ENCODE measurements at regions not wholly inside any gene's neighbourhood (a gene's known extent, or its start where the extent isn't known, plus 50 kb on each side); places are given as distances from the start of the nearest gene placed in this dataset.
"Not testable (repeated sequence)": the region's sequence is repeated elsewhere in the genome, so short reads cannot be mapped to it uniquely, and the experiment has no call there.

DNA sequence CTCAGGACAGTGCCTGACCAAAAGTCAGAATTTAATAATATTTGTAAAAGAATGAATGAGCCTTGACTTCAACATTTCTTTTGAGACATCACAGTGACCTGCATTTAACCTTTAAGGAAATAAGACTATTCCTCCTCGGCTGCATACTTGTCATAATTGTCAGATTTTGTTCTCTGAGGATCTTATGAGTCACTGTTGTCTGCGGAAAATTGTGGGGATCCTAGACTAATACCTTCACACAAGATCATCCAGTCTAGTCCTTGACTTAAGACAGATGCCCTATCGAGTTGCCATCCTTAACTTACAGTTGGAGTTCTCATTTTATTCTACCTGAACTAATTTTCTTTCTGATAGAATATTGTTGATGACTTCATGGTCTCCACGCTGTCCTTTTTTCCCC lies 198.4 kb downstream of the DLEU7 start:
- POLR2A ChIA-PET, result no interaction called here
- Mint-ChIP-seq H3K27ac (no peak overlapping the region), H3K27me3 (no peaks in the 10 kb centered on the region)

DNA sequence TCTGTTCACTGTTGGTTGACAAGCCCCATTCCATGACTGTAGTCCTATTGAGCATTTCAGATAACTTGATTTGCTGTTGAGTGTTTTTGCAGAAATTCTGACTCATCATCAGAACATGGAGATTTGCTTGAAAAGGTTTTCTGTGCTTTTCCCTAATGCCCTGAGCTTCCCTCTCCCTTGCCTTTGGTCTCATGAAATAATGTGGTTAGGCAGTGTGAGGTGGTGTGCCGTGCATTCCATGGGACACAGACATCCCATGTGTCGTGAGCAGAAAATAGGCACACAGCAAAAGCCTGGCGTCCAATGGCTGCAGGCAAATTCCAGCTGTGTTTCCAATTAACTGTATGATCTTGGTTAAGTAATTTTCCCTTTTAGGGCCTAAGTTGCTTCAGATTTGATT lies 197.4 kb downstream of the DLEU7 start:
- Mint-ChIP-seq H3K36me3 (ENCODE audit: low read depth) (no peaks in the 10 kb centered on the region), H3K9me3 (no peaks in the 10 kb centered on the region), H3K4me3 (no peak overlapping the region), H3K4me1 (no peaks in the 10 kb centered on the region), H3K27ac (no peak overlapping the region), H3K27me3 (peaks cover 2% of the 10 kb centered on the region)
- DNase-seq, result no peak
- ChIA-PET CTCF (interaction anchor here (1.3 kb wide), 1 partner anchor 32 kb away, joined by 3 read pairs; no protein-coding TSS in a partner anchor), POLR2A (no interaction called here)

More for the DNA sequence above, 198.4 kb downstream of the DLEU7 start:
- Mint-ChIP-seq H3K36me3 (ENCODE audit: low read depth) (no peaks in the 10 kb centered on the region), H3K9me3 (no peaks in the 10 kb centered on the region), H3K4me1 (no peaks in the 10 kb centered on the region), H3K4me3 (no peak overlapping the region)
- DNase-seq, result no peak
- CTCF ChIA-PET, result no interaction called here

DNA sequence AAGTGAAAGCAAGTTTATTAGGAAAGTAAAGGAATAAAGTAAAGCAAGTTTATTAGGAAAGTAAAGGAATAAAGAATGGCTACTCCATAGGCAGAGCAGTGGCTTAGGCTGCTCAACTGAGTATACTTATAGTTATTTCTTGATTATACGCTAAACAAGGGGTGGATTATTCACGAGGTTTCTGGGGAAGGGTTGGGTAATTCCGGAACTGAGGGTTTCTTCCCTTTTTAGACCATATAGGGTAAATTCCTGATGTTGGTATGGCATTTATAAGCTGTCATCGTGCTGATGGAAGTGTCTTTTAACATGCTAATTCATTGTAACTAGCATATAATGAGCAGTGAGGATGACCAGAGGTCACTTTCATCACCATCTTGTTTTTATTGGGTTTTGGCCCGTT lies 194.3 kb downstream of the DLEU7 start:
- H3K27ac Mint-ChIP-seq, result no peak overlapping the region
- no peaks in the 10 kb centered on the region for H3K9me3 Mint-ChIP-seq
- no peak overlapping the region for H3K4me3 Mint-ChIP-seq
- H3K27me3 Mint-ChIP-seq, result peaks cover 5% of the 10 kb centered on the region
- POLR2A ChIA-PET, result no interaction called here
- H3K36me3 Mint-ChIP-seq (ENCODE audit: low read depth), result no peaks in the 10 kb centered on the region
- DNase-seq, result no peak
- CTCF ChIA-PET, result no interaction called here
- no peaks in the 10 kb centered on the region for H3K4me1 Mint-ChIP-seq

DNA sequence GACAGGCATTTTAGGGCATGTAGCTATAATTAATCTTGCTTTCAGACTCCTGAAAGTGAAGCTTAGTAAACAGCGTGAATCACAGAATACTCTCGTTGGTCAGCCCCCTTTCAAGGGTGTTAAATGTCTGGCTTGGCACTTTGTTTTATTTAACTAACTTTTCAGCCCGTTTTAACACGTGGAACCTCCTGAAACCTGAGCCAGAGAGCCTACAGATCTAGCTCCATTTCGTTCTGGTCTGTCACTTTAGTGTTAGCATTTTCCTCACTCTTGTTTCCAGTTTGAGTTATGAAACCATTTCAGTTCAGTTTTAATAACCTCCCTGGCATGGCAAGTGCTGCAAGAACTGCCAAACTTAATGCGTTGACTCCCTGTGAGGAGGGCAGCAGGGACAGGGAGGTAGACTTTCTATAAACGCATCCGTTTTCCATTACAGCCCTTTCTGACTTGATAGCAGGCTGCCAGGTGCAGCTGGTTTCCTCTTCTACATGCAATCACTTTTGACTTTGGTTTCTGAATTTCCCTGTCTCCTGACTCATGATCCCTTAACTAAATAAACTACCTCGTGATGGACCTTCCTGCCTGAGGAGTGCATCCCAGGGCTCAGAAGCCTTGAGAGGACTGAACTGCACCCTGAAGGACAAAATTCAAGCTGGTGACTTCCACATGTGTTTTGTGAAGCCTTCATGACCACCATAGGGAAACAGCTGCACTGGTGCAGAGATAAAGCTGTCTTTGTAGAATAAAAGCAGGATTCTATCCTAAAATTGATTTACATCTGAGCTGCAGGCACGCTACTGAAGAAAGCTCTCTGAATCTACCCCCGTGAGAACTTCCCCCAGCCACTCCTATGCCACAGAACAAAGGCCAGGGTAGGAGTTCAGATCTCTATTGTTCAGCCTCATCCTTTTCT lies 192.6 kb downstream of the DLEU7 start:
- POLR2A ChIA-PET, result no interaction called here
- no peak for DNase-seq
- Mint-ChIP-seq H3K9me3 (no peaks in the 10 kb centered on the region), H3K4me3 (no peak overlapping the region), H3K27ac (no peak overlapping the region), H3K36me3 (ENCODE audit: low read depth) (no peaks in the 10 kb centered on the region), H3K27me3 (peaks cover 5% of the 10 kb centered on the region), H3K4me1 (no peaks in the 10 kb centered on the region)
- CTCF ChIA-PET, result interaction anchor here (1.0 kb wide), 1 partner anchor 8 kb away, joined by 3 read pairs; no protein-coding TSS in a partner anchor

DNA sequence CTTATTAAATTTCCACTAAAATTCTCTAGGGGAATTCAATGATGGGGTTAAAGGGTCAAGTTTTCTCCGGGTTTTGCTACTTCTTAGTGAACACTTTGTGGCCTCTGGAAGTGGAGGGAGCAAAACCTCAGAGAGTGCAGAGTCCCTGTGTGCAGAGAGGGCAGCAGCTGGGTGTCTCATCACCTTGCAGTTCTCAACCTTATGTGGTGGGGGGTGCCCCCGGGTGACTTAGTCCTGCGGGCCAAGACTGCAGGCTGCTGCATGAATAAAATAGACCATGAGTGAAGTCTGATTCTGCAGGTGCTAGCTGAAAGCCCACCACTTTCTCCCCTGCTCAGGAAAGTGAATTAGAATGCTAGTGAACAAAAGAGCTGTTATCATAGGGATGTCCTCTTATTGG lies 191.6 kb downstream of the DLEU7 start:
- ChIA-PET CTCF (no interaction called here), POLR2A (interaction anchor here (0.6 kb wide), 1 partner anchor 11 kb away, joined by 3 read pairs; no protein-coding TSS in a partner anchor)
- Mint-ChIP-seq H3K9me3 (no peaks in the 10 kb centered on the region), H3K27ac (no peak overlapping the region), H3K4me1 (no peaks in the 10 kb centered on the region), H3K4me3 (no peak overlapping the region), H3K36me3 (ENCODE audit: low read depth) (no peaks in the 10 kb centered on the region), H3K27me3 (peaks cover 7% of the 10 kb centered on the region)
- no peak for DNase-seq

DNA sequence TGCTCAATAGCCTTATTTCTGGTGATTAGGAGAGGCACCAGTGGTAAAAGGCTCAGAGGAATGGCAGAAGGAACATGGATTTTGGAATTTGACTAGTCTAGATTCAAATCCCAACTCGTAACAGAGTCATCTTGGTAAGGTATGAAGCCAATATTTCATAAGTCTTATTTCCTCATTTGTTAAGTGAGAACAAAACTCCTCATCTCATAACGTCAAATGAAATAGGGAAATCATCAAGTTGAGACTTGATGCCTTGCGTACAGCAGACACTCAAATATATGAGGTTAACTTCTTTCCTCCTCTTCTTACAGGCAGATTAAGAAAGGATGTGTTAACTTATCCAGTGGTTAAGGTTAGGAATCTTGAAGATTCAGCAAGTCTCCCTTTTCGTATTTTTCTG lies 189.2 kb downstream of the DLEU7 start:
- Mint-ChIP-seq H3K36me3 (ENCODE audit: low read depth) (no peaks in the 10 kb centered on the region), H3K4me3 (no peak overlapping the region), H3K27ac (no peak overlapping the region), H3K4me1 (no peaks in the 10 kb centered on the region), H3K27me3 (peaks cover 7% of the 10 kb centered on the region), H3K9me3 (no peaks in the 10 kb centered on the region)
- no peak for DNase-seq
- ChIA-PET CTCF (no interaction called here), POLR2A (no interaction called here)

DNA sequence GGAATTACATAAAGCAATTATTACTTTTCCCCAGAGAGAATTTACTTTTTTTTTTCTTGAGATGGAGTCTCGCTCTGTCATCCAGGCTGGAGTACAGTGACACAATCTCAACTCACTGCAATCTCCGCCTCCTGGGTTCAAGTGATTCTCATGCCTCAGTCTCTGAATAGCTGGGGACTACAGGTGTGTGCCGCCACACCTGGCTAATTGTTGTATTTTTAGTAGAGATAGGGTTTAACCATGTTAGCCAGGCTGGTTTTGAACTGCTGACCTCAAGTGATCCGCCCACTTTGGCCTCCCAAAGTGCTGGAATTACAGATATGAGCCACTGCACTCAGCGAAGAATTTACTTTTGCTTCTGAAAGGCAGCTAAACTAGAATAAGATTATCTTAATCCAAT lies 181.6 kb downstream of the DLEU7 start:
- CTCF ChIA-PET; H3K36me3 Mint-ChIP-seq (ENCODE audit: low read depth); POLR2A ChIA-PET; DNase-seq; H3K4me3 Mint-ChIP-seq; H3K9me3 Mint-ChIP-seq; H3K27me3 Mint-ChIP-seq; H3K4me1 Mint-ChIP-seq; H3K27ac Mint-ChIP-seq: not testable (repeated sequence)

DNA sequence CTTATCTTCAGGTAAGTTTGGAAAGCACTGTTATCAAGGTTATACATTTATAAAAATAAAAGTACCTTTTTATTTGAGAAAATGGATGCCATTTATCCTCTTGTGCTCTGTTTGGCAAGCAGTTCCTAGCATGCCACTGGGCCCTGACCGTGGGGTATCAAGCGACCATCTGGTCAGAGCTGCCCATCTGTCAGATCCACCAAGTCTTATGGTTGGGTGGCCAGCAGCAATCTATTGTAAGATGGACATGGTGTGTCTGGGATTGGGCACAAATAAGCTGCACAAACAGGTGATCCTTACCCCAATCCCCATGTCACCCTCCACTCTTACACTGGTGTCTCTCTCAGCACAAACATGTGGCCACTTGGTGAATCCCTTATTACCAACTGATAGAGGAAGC lies 178.5 kb downstream of the DLEU7 start:
- H3K27ac Mint-ChIP-seq, result no peak overlapping the region
- H3K27me3 Mint-ChIP-seq, result no peaks in the 10 kb centered on the region
- ChIA-PET POLR2A (no interaction called here), CTCF (no interaction called here)
- peaks cover 7% of the 10 kb centered on the region for H3K9me3 Mint-ChIP-seq
- H3K4me1 Mint-ChIP-seq, result no peaks in the 10 kb centered on the region
- no peak for DNase-seq
- H3K36me3 Mint-ChIP-seq (ENCODE audit: low read depth), result no peaks in the 10 kb centered on the region
- H3K4me3 Mint-ChIP-seq, result no peak overlapping the region

DNA sequence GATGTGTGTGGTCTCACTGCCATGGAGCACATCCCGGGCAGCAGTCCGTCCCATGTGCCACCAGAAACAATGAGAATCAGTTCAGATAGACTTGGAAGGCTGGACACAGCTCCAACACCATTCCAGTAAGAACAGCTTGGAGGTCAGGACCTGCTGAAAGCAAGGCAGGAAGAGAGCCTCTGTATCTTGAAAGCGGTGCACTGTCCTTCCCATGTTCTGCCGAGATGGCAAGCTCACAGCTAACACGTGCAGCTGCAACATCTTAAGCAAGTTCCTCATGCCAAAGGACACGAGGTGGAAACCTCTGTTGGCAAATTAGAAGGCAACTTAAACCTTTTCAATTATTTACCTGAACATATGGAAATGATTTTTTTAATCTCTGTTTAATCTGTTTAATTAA lies 175.4 kb downstream of the DLEU7 start:
- POLR2A ChIA-PET, result no interaction called here
- Mint-ChIP-seq H3K27ac (no peak overlapping the region), H3K4me3 (no peak overlapping the region), H3K36me3 (ENCODE audit: low read depth) (no peaks in the 10 kb centered on the region), H3K4me1 (no peaks in the 10 kb centered on the region), H3K9me3 (peaks cover 7% of the 10 kb centered on the region), H3K27me3 (peaks cover 1% of the 10 kb centered on the region)
- no peak for DNase-seq
- CTCF ChIA-PET, result no interaction called here

DNA sequence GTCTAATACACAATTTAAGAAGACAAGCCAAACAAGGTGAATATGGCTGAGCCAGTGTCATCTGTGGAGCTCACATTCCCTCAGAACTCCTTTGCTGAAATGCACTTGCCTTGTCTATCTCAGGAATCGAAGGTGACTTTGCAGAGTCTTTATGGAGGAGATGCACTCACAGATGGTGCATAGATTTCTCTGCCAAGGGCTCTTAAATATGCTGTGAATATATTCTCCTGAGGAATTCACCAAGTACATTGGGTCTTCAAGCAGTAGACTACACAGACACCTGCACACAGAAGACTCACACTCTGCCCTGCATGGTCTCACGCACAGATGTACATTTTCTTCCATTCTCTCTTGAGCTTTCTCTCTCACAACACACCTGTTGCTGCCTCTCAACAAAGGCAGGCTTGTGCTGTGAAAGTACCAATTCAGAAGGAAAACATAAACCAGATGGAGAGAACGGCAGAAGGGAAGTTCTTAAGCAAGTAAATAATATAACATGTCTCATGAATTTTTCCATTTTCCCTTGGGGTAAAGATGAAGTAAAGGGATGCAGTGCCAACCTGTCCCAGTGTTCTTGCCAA lies 174.7 kb downstream of the DLEU7 start:
- no peak for DNase-seq
- peaks cover 7% of the 10 kb centered on the region for H3K9me3 Mint-ChIP-seq
- H3K36me3 Mint-ChIP-seq (ENCODE audit: low read depth), result no peaks in the 10 kb centered on the region
- peaks cover 1% of the 10 kb centered on the region for H3K27me3 Mint-ChIP-seq
- H3K4me3 Mint-ChIP-seq, result no peak overlapping the region
- no peak overlapping the region for H3K27ac Mint-ChIP-seq
- POLR2A ChIA-PET, result no interaction called here
- H3K4me1 Mint-ChIP-seq, result no peaks in the 10 kb centered on the region
- CTCF ChIA-PET, result no interaction called here

DNA sequence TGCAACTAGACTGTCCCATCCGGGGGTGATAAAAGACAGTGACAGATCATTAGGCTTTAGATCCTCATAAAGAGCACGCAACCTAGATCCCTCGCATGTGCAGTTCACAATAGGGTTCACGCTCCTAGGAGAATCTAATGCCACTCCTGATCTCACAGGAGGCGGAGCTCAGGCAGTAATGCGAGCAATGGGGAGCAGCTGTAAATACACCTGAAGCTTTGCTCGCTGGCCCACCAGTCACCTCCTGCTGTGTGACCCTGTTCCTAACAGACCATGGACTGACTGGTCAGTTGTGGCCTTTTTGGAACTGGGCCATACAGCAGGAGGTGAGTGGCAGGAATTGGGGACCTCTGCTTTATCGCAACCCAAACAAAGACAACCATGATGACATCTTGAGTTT lies 173.2 kb downstream of the DLEU7 start:
- Mint-ChIP-seq H3K9me3 (peaks cover 7% of the 10 kb centered on the region), H3K27ac (no peak overlapping the region), H3K36me3 (ENCODE audit: low read depth) (no peaks in the 10 kb centered on the region), H3K4me3 (no peak overlapping the region), H3K4me1 (no peaks in the 10 kb centered on the region), H3K27me3 (peaks cover 1% of the 10 kb centered on the region)
- POLR2A ChIA-PET, result no interaction called here
- no peak for DNase-seq
- CTCF ChIA-PET, result no interaction called here

DNA sequence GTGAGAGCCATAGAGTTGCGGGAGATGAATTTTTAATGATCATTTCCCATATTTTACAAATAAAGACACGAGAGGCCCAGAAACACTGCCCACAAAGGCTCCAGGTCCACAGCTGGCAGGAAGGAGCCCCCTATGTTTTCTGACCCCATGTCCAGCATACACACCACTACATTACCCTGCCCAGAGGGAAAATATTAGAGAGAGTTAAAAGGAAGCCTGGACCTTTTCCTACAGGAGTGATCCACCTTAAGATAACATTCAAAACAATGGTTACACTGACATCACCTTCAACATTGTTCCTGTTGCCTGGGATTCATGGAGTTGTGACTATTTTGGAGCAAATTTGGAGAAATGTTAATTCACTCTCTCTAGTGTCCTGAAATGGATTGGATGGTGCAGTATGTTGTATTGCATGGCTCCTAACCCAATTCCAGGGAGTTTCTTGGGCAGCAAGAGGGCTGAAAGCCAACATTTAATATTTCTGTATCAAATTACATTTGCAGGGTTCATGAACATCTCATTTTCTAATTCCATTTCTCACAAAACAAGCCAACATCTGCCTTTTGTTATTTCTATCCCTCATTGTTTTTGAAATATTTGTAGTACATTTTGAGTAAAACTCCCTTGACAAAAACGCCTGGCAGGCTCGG lies 172.5 kb downstream of the DLEU7 start:
- H3K36me3 Mint-ChIP-seq (ENCODE audit: low read depth), result no peaks in the 10 kb centered on the region
- no peak overlapping the region for H3K27ac Mint-ChIP-seq
- ChIA-PET CTCF (no interaction called here), POLR2A (no interaction called here)
- no peak overlapping the region for H3K4me3 Mint-ChIP-seq
- DNase-seq, result no peak
- peaks cover 1% of the 10 kb centered on the region for H3K27me3 Mint-ChIP-seq
- peaks cover 7% of the 10 kb centered on the region for H3K9me3 Mint-ChIP-seq
- H3K4me1 Mint-ChIP-seq, result no peaks in the 10 kb centered on the region

DNA sequence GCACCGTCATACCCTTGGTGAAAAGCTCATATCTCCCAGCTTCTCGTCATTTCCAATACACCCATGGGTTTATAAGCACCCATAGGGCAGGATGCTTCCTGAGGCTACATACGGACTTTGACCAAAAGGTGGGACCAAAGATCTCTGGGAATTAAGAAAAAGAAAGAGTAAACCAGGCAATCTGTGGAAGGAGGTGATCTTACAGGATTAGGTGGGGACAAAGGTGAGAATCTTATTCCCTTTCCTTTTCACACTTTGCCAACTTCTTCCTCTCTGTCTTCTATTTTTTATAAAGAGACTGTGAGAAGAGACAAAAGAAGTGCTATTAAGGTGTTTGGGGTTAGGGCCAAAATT lies 172.0 kb downstream of the DLEU7 start:
- no peak for DNase-seq
- POLR2A ChIA-PET, result no interaction called here
- Mint-ChIP-seq H3K4me3 (no peak overlapping the region), H3K36me3 (ENCODE audit: low read depth) (no peaks in the 10 kb centered on the region), H3K4me1 (no peaks in the 10 kb centered on the region), H3K9me3 (peaks cover 3% of the 10 kb centered on the region), H3K27ac (no peak overlapping the region), H3K27me3 (peaks cover 1% of the 10 kb centered on the region)
- CTCF ChIA-PET, result no interaction called here
